ENCODE measurements at regions not wholly inside any gene's neighbourhood (a gene's known extent, or its start where the extent isn't known, plus 50 kb on each side); places are given as distances from the start of the nearest gene placed in this dataset.

- no peak for DNase-seq
Observed at GRCh38 chr20:56841346-56841908, 212.3 kb downstream of the TFAP2C start.

GRCh38 chr20:56842056-56842455, 212.9 kb downstream of the TFAP2C start:
- DNase-seq: no peak

DNA sequence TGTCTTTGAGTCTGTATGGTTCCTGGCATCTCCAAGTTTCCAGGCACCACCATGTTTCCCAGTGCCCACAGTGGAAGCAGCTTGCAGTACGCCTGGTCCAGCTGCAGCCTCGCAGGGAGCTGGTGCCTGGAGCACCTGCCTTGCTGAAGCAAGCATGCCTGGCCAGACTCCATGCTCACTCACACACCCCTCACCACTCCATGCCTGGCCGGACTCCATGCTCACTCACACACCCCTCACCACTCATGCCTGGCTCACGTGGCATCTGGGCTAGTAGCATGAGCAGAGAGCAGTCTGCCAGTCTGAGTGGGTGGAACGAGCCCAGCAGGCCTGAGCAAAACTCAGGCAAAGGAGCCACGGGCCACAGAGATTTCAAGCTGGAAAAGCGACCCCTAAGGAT, 214.3 kb downstream of the TFAP2C start:
- DNase-seq: no peak

GRCh38 chr20:56843817-56844216, 214.7 kb downstream of the TFAP2C start:
- DNase-seq: no peak

GRCh38 chr20:56845546-56846086, 216.5 kb downstream of the TFAP2C start:
- DNase-seq: no peak

DNA sequence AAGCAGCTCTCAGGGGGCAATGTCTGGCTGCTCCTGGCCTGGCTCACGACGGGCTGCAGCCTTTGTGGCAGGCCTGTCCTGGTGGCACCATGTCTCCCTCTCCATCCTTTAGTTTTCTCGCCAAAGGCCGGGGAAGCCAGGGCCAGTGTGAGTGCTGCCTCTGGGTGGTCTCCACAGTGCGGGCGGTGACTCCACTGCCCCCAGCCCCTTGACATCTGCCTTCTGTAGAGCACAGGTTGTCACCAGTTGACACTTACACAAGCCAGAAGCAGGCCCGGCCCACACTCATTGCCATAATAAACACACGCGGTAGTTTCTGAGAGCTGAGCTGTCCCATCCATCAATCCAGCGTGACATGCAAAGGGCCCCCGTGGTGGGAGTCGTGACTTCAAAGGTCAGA, 219.5 kb downstream of the TFAP2C start:
- no peak for DNase-seq

DNA sequence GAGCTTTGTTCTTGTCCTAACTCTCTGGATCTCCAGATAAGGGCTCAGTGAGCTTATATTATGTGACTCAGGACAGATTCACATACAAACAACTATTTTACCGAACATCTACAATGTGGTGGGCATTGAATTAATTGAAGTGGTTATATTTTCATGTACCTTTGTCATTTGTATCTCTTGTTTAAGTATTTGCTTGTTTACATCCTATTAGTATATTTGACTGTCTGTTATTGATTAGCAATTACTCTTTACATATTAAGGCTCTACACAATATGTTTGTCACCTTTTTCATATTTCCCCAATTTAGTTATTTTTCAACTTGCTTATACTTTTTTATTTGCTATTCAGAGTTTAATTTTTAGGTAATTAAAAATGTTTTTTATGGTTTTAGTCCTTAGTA, 222.4 kb downstream of the TFAP2C start:
- no peak for DNase-seq

DNA sequence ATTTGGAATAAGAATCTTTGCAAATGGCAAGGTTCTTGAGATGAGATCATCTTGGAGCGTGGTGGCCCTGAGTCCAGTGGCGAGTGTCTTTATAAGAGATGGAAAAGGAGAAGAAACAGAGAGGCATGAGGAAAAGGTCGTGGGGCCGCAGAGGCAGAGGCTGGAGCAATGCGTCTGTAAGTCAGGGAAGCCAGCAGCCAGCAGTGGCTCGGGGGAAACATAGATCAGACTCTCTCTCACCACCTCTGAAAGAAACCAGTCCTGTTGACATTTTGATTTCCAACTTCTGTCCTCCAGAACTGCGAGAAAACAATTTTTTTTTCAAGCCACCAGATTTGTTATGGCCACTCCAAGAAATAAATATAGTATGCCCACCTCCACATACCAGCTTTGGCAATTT, 226.6 kb downstream of the TFAP2C start:
- DNase-seq: no peak

- no peak for DNase-seq
Observed at GRCh38 chr20:56857950-56858349, 228.8 kb downstream of the TFAP2C start.

DNA sequence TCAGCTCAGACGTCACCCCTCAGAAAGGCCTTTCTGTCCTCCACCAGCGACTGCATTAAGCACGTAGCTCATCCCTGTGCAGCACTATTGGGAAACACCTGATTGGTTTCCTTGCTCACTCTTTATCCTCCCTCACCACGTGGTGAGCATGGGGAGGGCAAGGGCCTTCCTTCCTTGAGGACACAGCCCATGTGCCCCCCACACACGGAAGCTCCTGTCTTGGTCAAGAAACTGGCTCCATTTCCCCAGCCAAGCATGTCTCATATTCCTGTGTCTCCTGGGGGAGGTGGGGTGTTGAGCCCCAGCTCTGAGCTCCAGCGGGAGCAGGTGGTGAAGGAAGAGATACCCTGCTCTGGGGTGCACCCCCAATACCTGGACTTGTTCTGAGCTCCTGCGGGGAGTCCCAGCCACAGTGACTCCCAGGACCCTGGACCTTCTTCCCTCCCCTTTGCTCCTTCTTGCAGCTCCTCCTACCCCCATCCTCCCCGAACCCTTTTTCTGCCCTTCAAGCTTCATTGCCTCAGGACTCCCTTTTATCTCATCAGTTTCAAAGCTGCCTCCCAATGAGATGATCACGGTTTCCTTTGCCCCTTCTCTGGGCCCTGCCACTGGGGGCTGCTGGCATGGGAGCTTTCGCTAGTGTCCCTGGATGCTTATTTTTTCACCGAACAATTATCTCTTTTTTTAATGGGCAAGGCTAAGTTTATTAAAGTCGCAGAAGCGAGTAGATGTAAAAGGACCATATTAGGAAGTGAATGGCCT, 230.1 kb downstream of the TFAP2C start:
- DNase-seq: no peak

GRCh38 chr20:56859801-56860261, 230.7 kb downstream of the TFAP2C start:
- no peak for DNase-seq

GRCh38 chr20:56860413-56860812, 231.3 kb downstream of the TFAP2C start:
- DNase-seq: no peak

DNA sequence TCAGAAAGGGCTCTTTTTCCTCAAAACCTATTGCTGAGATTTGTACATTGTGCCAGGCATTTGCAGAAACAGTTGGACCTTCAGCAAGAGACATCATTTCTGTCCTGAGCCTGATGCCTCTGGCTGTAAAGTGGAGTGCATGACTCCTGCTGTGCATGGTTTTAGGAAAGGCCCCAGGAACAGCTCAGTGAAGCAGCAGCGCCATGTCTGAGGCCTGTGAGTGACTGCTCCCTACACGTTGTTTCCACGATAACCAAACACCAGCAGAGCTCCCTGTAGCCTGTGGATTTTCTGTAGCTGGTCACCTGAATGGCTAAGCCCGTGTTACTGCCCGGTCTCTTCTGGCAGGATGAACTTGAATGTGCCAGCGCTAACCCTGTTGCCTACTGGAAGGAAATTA, 232.5 kb downstream of the TFAP2C start:
- DNase-seq: no peak

- no peak for DNase-seq
Observed at GRCh38 chr20:56865055-56865454, 235.9 kb downstream of the TFAP2C start.

- no peak for DNase-seq
Observed at GRCh38 chr20:56867128-56867527, 238.0 kb downstream of the TFAP2C start.

GRCh38 chr20:56868746-56869145, 239.6 kb downstream of the TFAP2C start:
- no peak for DNase-seq

DNA sequence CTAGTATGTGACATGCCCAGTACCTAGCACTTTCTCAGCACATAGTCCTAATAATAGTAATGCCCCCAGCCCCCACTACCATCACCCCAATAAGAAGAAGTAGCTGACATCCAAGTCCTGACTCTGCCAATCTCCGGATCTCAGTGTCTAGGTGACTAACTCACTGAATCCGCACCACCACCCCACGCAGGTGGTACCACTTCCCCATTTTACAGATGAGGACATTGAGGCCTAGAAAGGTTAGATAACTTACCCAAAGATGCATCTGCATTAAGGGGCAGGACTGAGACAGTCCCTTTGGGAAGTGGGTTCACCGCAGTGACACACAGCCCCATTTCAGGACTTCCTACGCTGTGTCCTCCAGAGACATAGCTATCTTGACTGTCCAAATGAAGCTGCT, 241.2 kb downstream of the TFAP2C start:
- no peak for DNase-seq

DNA sequence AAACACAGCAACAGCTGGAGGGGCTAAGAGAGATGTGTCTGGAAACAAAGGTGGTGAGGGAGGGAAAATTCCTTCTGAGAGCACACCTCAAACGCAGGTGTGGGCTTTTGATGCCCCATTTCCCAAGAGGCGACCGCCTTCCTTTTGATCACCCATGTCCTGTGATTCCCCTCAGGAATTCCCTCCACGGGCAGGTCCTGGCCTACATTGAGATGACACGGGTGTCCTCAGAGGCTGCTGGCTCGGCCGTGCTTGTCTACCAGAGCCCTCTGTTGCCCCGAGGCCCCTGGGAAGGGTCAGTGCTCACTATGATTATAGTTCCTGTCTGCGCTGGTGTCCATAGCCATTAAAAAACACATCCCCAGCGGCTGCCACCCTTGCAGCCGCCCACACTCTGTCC, 242.6 kb downstream of the TFAP2C start:
- DNase-seq: no peak

- DNase-seq: no peak
Observed at GRCh38 chr20:56872620-56873458, 243.7 kb downstream of the TFAP2C start.

GRCh38 chr20:56873836-56874235, 244.7 kb downstream of the TFAP2C start:
- no peak for DNase-seq

GRCh38 chr20:56875052-56875659, 246.1 kb downstream of the TFAP2C start:
- DNase-seq: no peak

DNA sequence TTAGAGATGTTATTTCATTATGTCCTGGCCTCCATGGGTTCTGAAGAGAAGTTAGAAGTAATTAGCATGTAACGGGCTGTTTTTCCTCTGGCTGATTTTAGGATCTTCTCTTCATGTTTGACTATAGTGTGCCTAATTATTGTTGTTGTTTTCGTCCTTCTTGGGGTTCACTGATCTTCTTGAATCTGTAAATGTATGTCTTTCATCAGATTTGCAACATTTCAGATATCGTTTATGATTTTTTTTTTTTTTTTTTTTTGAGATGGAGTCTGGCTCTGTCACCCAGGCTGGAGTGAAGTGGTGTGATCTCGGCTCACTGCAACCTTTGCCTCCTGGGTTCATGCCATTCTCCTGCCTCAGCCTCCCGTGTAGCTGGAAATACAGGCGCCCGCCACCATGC, 246.7 kb downstream of the TFAP2C start:
- no peak for DNase-seq

DNA sequence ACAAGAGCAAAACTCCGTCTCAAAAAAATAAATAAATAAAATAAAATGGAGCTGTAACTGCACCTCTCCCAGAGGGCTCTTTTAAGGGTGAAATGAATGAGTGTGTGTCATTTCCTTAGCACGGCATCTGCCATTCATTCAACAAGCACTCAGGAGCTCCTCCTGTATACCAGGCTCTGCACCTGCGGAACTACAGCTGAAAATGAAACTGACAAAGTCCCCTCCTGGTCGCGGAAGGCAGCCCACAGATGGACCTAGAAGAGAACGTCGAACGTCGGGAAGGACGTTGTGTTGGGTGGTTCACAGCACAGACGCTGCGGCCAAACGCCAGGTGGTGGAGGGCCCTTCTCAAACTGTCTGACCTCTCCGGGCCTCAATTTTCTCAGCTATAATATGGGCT, 256.4 kb downstream of the TFAP2C start:
- DNase-seq: no peak
